ENCODE measurements at regions not wholly inside any gene's neighbourhood (a gene's known extent, or its start where the extent isn't known, plus 50 kb on each side); places are given as distances from the start of the nearest gene placed in this dataset.

GRCh38 chr3:124483915-124484470 lies 246.3 kb upstream of the UMPS start:
- Histone ChIP-seq H2BK15ac (ENCODE audit: low read length) (no peak overlapping the region), H4K5ac (ENCODE audit: insufficient read length, low read depth, low read length) (no peak overlapping the region), H3K9me3 (ENCODE audit: insufficient read depth in 2 of 2, low read depth in 1 of 2, low read length in 1 of 2) (no peaks in the 10 kb centered on the region), H4K8ac (ENCODE audit: extremely low read depth, insufficient read depth, low read length) (no peak overlapping the region), H3K4me2 (ENCODE audit: insufficient read depth in 1 of 2, low read depth in 2 of 2, low read length in 2 of 2) (no peak overlapping the region), H3K27me3 (replicated peaks in 1 of 4; ENCODE audit: control insufficient read depth in 3 of 4, extremely low read depth in 1 of 4, insufficient read depth in 3 of 4, low read length in 3 of 4) (no peaks in the 10 kb centered on the region), H3K79me1 (ENCODE audit: low read depth, low read length) (no peaks in the 10 kb centered on the region), H3K18ac (ENCODE audit: extremely low read depth, low read length) (no peak overlapping the region), H4K91ac (replicated peaks; ENCODE audit: insufficient read length, low read length) (no peak overlapping the region), H3K9ac (replicated peaks in 1 of 4; ENCODE audit: extremely low read depth in 1 of 4, low read depth in 3 of 4, low read length in 3 of 4) (no peak overlapping the region), H3K36me3 (ENCODE audit: control insufficient read depth in 2 of 4, insufficient read depth in 4 of 4, low read length in 3 of 4) (no peaks in the 10 kb centered on the region), H2BK12ac (ENCODE audit: low read depth, low read length) (no peak overlapping the region), H3K4me3 (ENCODE audit: extremely low read depth in 1 of 4, insufficient read depth in 2 of 4, low read depth in 3 of 4, low read length in 4 of 4) (no peak overlapping the region), H4K20me1 (replicated peaks in 1 of 2; ENCODE audit: control insufficient read depth in 1 of 2, insufficient read depth in 2 of 2, low read length in 2 of 2) (peaks cover 0 to 1% of the 10 kb centered on the region in 2 experiments), H3K79me2 (ENCODE audit: control insufficient read depth in 1 of 2, insufficient read depth in 2 of 2, low read length in 2 of 2) (no peaks in the 10 kb centered on the region), H3K14ac (ENCODE audit: insufficient read length) (no peak overlapping the region), H3K27ac (ENCODE audit: low read depth, low read length) (no peak overlapping the region), H3K23ac (ENCODE audit: insufficient read length) (no peak overlapping the region), H3K4me1 (replicated peaks in 1 of 4; ENCODE audit: control insufficient read depth in 3 of 4, insufficient read depth in 4 of 4, low read length in 3 of 4) (no peaks in the 10 kb centered on the region), H2BK120ac (replicated peaks; ENCODE audit: low read depth, low read length) (no peak overlapping the region), H2AFZ (ENCODE audit: low read length) (no peak overlapping the region), H2BK20ac (ENCODE audit: low read length) (no peak overlapping the region), H3K56ac (replicated peaks; ENCODE audit: insufficient read length, low read depth, low read length) (no peak overlapping the region), H3K23me2 (ENCODE audit: low read depth, low read length) (no peaks in the 10 kb centered on the region), H2BK5ac (ENCODE audit: low read depth, low read length) (no peak overlapping the region), H2AK5ac (ENCODE audit: low read depth, low read length) (no peak overlapping the region), H3K4ac (replicated peaks; ENCODE audit: insufficient read length, low read depth, low read length) (no peak overlapping the region)
- no peak for DNase-seq (ENCODE audit: low read depth in 1 of 2, low spot score in 2 of 2)
- FAIRE-seq, result no peak
- POLR2A ChIA-PET (ENCODE audit: partially characterized antibody), result no interaction called here
- CTCF ChIA-PET (ENCODE audit: partially characterized antibody), result interaction anchor here (1.4 to 1.7 kb wide), 2 partner anchors 12 to 133 kb away, joined by 3 to 5 read pairs; no protein-coding TSS in a partner anchor
- 89% methylated on average over 2 of the region's 2 CpGs; no CpG with 5 or more reads in 1 of the 2 experiments for WGBS, 2 experiments (ENCODE audit: extremely low coverage in 1 of 2, insufficient coverage in 1 of 2, insufficient read length in 1 of 2, insufficient replicate concordance in 2 of 2, low coverage in 1 of 2, low lambda C conversion rate in 2 of 2, missing lambda C conversion rate in 1 of 2)
- TF ChIP-seq TEAD4 (IDR thresholded peaks at IDR 0.05; ENCODE audit: low read depth, low read length) (no peak), RFX5 (IDR thresholded peaks at IDR 0.05; ENCODE audit: borderline replicate concordance, low read depth, low read length) (no peak), CREB1 (IDR thresholded peaks at IDR 0.05) (no peak), SIRT6 (IDR thresholded peaks at IDR 0.05; ENCODE audit: low read length) (no peak), SIN3A (conservative IDR thresholded peaks at IDR 0.05 in 1 of 2, IDR thresholded peaks at IDR 0.05 in 1 of 2; ENCODE audit: low read depth in 1 of 2, low read length in 2 of 2) (no peak)
